Fibroblast of lung (primary cell): ENCODE measurements at regions not wholly inside any gene's neighbourhood (a gene's known extent, or its start where the extent isn't known, plus 50 kb on each side); places are given as distances from the start of the nearest gene placed in this dataset.

Experiments
- EZH2 ChIP-seq: IDR thresholded peaks from 2 replicates; pipeline ENCODE4 v1.5.1; 2012; ENCODE audit warnings: low read length, control low read depth, mild to moderate bottlenecking; ENCODE audit errors: missing control alignments
- TF ChIP-seq, protein P1 (sequence below), 2 donors: IDR thresholded peaks in 1 of 2; conservative IDR thresholded peaks in 1 of 2; 1 replicate in 1 of 2; 2 replicates in 1 of 2; pipeline ENCODE4 v1.5.1; 2011 to 2012; ENCODE audit warnings: low read length in 2 of 2, control low read depth in 1 of 2, inconsistent platforms in 1 of 2, low read depth in 1 of 2, mild to moderate bottlenecking in 1 of 2

DNA sequence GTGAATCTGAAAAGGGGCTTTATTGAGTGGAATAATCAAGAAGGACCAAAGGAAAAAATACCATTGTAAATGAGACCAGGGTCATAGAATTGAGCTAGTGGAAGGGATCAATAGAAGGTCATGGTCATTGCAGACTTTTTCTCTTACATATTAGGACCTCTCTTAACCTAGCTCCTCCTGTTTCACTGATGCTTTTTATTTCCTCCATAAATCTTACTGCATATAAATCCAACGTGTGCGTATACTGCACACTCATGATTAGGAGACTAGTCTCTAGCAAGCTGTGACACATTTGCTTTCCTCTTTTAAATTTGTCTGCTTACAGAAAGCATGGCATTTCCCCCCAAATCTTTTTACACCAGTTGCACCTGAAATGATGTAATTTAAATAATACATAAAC lies 179.6 kb upstream of the B3GALT2 start:
- TF ChIP-seq, protein P1, sequence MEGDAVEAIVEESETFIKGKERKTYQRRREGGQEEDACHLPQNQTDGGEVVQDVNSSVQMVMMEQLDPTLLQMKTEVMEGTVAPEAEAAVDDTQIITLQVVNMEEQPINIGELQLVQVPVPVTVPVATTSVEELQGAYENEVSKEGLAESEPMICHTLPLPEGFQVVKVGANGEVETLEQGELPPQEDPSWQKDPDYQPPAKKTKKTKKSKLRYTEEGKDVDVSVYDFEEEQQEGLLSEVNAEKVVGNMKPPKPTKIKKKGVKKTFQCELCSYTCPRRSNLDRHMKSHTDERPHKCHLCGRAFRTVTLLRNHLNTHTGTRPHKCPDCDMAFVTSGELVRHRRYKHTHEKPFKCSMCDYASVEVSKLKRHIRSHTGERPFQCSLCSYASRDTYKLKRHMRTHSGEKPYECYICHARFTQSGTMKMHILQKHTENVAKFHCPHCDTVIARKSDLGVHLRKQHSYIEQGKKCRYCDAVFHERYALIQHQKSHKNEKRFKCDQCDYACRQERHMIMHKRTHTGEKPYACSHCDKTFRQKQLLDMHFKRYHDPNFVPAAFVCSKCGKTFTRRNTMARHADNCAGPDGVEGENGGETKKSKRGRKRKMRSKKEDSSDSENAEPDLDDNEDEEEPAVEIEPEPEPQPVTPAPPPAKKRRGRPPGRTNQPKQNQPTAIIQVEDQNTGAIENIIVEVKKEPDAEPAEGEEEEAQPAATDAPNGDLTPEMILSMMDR (conservative IDR thresholded peaks at IDR 0.05 in 1 of 2, IDR thresholded peaks at IDR 0.05 in 1 of 2; ENCODE audit: low read depth in 1 of 2, low read length in 2 of 2) = no peak
- TF ChIP-seq EZH2 = no peak
